Upper lobe of left lung (tissue), 4 donors: ENCODE measurements at regions not wholly inside any gene's neighbourhood (a gene's known extent, or its start where the extent isn't known, plus 50 kb on each side); places are given as distances from the start of the nearest gene placed in this dataset.

ENCODE experiments used
- POLR2AphosphoS5 ChIP-seq, 2 donors: sonication (generic); formaldehyde crosslinking; IDR thresholded peaks; one replicate each; pipeline ENCODE4 v1.5.1; 2017; ENCODE audit warnings: antibody characterized with exemption in 2 of 2
- TF ChIP-seq, protein P1 (sequence below), 6 experiments: fragments of 450-650 bp in 4 of 6; fragments of 200-600 bp in 2 of 6; sonication (generic) in 2 of 6; IDR thresholded peaks; one replicate each; pipeline ENCODE4 v1.5.1; 2016 to 2019; ENCODE audit warnings: antibody characterized with exemption in 6 of 6

DNA sequence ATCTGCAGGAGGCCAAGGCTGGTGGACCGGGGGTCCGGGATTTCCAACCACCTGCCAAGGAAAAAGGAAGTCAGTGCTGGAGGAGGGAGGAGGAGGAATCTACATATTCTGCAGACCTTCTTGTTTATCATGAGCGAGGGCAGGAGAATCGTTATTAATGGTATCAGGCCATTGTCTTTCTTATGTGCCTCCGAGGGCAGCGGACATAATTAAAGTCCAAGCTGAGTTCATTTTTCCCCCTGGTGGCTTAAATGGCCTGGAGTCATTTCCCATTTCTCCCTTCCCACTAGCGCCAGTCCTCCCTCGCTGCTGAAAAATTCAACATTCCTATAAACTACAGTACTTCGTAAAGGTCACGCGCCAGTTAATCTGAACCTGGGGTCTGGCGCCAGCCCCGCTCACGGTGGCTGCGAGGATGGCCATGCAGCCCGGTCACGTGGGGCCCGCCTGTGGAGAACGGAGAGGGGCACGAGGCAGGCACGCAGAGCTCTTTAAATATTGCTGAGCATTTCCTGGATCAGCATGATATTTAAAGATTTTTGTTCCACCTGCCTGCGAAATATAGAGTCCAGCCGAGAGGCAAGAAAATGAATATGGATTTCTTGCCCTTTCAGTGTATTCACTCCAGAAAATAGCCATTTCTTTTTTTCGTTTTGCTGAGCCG is 85.2 kb upstream of the PCDH8 start:
- no peak for TF ChIP-seq POLR2AphosphoS5 (IDR thresholded peaks at IDR 0.05)
- TF ChIP-seq, protein P1, sequence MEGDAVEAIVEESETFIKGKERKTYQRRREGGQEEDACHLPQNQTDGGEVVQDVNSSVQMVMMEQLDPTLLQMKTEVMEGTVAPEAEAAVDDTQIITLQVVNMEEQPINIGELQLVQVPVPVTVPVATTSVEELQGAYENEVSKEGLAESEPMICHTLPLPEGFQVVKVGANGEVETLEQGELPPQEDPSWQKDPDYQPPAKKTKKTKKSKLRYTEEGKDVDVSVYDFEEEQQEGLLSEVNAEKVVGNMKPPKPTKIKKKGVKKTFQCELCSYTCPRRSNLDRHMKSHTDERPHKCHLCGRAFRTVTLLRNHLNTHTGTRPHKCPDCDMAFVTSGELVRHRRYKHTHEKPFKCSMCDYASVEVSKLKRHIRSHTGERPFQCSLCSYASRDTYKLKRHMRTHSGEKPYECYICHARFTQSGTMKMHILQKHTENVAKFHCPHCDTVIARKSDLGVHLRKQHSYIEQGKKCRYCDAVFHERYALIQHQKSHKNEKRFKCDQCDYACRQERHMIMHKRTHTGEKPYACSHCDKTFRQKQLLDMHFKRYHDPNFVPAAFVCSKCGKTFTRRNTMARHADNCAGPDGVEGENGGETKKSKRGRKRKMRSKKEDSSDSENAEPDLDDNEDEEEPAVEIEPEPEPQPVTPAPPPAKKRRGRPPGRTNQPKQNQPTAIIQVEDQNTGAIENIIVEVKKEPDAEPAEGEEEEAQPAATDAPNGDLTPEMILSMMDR (IDR thresholded peaks at IDR 0.05) = no peak
